Vagina (tissue), 2 donors: ENCODE measurements at regions not wholly inside any gene's neighbourhood (a gene's known extent, or its start where the extent isn't known, plus 50 kb on each side); places are given as distances from the start of the nearest gene placed in this dataset.

Experiments used
- DNase-seq, 2 donors: peaks; one replicate each; pipeline ENCODE4 v3.0.0-alpha.2; 2017; ENCODE audit errors: extremely low spot score in 2 of 2
- H3K27ac ChIP-seq: fragments of 200-600 bp; sonication (generic); one replicate; pipeline ENCODE4 v1.5.1; 2019
- H3K27me3 ChIP-seq: fragments of 200-600 bp; sonication (generic); one replicate; pipeline ENCODE4 v1.5.1; 2019
- H3K36me3 ChIP-seq, 2 donors: fragments of 200-600 bp; sonication (generic); one replicate each; pipeline ENCODE4 v1.5.1; 2017 to 2019
- H3K4me1 ChIP-seq: fragments of 200-600 bp; sonication (generic); one replicate; pipeline ENCODE4 v1.5.1; 2019
- H3K4me3 ChIP-seq, 2 donors: fragments of 200-600 bp; sonication (generic); 1 replicate in 1 of 2; 2 replicates in 1 of 2; pipeline ENCODE4 v1.5.1; 2016 to 2019
- H3K9me3 ChIP-seq: fragments of 200-600 bp; sonication (generic); one replicate; pipeline ENCODE4 v1.5.1; 2019
- POLR2A ChIP-seq, 2 donors: fragments of 450-650 bp; IDR thresholded peaks; one replicate each; pipeline ENCODE4 v1.6.1; 2017; ENCODE audit warnings: antibody characterized with exemption in 2 of 2, mild to moderate bottlenecking in 2 of 2, moderate library complexity in 2 of 2
- POLR2AphosphoS5 ChIP-seq, 2 donors: sonication (generic); formaldehyde crosslinking; IDR thresholded peaks; one replicate each; pipeline ENCODE4 v1.9.0; 2017; ENCODE audit warnings: antibody characterized with exemption in 2 of 2, mild to moderate bottlenecking in 2 of 2, low read depth in 1 of 2; ENCODE audit not compliant: insufficient read depth in 1 of 2
- intact Hi-C: fragments of 100-400 bp; cut with DNase I; formaldehyde crosslinking; loops from one replicate; pipeline ENCODE4 v1.15.1; 2023
- TF ChIP-seq, protein P1 (sequence below), 3 experiments: fragments of 450-650 bp in 2 of 3; fragments of 200-600 bp in 1 of 3; sonication (generic) in 1 of 3; IDR thresholded peaks; one replicate each; pipeline ENCODE4 v1.5.1; 2017 to 2019; ENCODE audit warnings: antibody characterized with exemption in 3 of 3, mild to moderate bottlenecking in 2 of 3, moderate library complexity in 2 of 3

DNA sequence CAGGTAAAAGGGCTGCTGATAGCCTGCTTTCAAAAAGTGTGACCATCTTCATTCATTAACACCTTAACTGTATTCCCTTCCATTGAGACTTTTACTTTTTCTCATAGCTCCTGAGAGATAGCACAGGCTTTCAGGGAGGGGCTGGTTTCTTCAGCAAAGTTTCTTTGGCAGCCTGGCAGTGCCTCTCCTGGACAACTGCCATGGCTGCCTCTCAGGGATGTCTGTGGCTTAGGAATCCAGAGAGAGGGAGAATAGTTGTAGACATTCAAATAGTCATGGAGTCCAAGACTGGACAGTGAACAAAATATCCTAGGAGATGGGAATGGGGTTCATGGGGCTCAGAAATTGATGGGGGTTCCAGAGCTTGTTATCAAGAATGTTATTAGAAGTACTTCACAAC, 81.1 kb downstream of the FAM47B start:
- Histone ChIP-seq H3K4me1 (no peaks in the 10 kb centered on the region), H3K9me3 (no peaks in the 10 kb centered on the region), H3K36me3 (no peaks in the 10 kb centered on the region), H3K27ac (no peak overlapping the region), H3K27me3 (no peaks in the 10 kb centered on the region), H3K4me3 (no peak overlapping the region)
- intact Hi-C loops, result no loop called here
- no peak for DNase-seq
- TF ChIP-seq POLR2AphosphoS5 (IDR thresholded peaks at IDR 0.05; ENCODE audit: insufficient read depth in 1 of 2, low read depth in 1 of 2), result no peak
- TF ChIP-seq, protein P1, sequence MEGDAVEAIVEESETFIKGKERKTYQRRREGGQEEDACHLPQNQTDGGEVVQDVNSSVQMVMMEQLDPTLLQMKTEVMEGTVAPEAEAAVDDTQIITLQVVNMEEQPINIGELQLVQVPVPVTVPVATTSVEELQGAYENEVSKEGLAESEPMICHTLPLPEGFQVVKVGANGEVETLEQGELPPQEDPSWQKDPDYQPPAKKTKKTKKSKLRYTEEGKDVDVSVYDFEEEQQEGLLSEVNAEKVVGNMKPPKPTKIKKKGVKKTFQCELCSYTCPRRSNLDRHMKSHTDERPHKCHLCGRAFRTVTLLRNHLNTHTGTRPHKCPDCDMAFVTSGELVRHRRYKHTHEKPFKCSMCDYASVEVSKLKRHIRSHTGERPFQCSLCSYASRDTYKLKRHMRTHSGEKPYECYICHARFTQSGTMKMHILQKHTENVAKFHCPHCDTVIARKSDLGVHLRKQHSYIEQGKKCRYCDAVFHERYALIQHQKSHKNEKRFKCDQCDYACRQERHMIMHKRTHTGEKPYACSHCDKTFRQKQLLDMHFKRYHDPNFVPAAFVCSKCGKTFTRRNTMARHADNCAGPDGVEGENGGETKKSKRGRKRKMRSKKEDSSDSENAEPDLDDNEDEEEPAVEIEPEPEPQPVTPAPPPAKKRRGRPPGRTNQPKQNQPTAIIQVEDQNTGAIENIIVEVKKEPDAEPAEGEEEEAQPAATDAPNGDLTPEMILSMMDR (IDR thresholded peaks at IDR 0.05), result no peak
- TF ChIP-seq POLR2A (IDR thresholded peaks at IDR 0.05), result no peak

DNA sequence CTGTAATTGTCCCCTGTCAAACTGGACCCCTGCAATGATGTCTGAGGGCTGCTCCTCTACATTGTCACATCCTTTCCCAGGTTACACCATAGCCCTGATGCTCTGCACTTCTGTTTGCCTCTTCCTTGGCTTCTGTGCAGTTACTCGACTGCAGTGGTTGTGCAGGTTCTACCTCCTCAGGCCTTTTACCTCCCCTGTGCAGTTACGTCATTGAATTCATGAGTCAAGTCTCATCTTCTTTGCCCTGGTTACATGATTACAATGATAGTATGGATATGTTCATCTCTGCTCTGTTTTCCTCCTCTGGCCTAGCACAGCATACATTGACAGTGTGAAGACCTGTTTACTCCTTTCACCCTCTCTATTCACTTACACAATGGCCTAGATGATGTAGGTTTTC, 83.2 kb downstream of the FAM47B start:
- DNase-seq, result no peak
- no peaks in the 10 kb centered on the region for H3K4me1 ChIP-seq
- H3K9me3 ChIP-seq, result no peaks in the 10 kb centered on the region
- TF ChIP-seq, protein P1 (IDR thresholded peaks at IDR 0.05), result no peak
- H3K27me3 ChIP-seq, result no peaks in the 10 kb centered on the region
- no peak overlapping the region for H3K4me3 ChIP-seq
- no peak overlapping the region for H3K27ac ChIP-seq
- no peaks in the 10 kb centered on the region for H3K36me3 ChIP-seq
- intact Hi-C loops, result no loop called here

DNA sequence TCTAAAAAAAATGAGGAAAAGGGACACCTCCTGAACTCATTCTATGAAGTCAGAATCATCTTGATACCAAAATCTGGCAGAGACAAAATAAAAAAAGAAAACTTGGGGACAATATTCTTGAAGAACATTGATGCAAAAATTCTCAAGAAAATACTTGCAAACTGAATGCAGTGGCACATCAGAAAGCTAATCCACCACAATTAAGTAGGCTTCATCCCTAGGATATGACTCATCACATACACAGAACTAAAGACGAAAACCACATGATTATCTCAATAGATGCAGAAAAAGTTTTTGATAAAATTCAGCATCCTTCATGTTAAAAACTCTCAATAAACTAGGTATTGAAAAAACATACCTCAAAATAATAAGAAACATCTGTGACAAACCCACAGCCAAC, 98.3 kb downstream of the FAM47B start:
- H3K27me3 ChIP-seq, result no peaks in the 10 kb centered on the region
- no peaks in the 10 kb centered on the region for H3K36me3 ChIP-seq
- intact Hi-C loops, result no loop called here
- no peaks in the 10 kb centered on the region for H3K9me3 ChIP-seq
- no peaks in the 10 kb centered on the region for H3K4me1 ChIP-seq
- DNase-seq, result no peak
- H3K27ac ChIP-seq, result no peak overlapping the region
- no peak for TF ChIP-seq POLR2AphosphoS5 (IDR thresholded peaks at IDR 0.05; ENCODE audit: insufficient read depth in 1 of 2, low read depth in 1 of 2)
- no peak for TF ChIP-seq POLR2A (IDR thresholded peaks at IDR 0.05)
- TF ChIP-seq, protein P1 (IDR thresholded peaks at IDR 0.05), result no peak
- no peak overlapping the region for H3K4me3 ChIP-seq

DNA sequence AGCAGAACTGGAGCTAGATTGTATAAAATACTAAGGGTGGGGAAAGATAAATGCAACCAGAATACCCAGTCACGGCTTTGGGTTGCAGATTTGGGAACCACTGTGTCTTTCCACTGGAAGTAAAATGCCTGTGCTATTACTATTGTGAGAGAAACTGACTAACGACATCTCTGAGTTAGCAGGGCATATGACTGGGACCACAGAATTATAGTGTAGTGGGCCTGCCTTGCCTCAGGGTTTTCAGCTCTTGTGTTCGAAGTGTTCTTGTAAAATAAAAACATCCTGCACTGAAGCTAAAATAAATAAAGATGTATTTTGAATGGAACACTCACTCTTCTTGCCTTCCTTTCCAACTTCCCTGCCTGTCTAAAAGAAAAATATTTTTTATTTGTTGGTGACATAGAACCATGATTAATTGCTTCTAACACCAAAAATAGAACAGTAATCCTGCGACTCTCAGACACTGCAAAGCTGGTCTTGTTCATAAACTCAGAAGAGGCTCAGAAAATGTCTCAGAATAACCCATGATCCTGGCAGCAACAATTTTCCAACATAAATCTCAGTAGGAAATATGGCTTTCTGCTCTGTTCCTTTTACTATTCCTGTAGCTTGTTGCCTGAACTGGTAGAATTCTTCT, 104.2 kb downstream of the FAM47B start:
- DNase-seq, result no peak
- peaks cover 5% of the 10 kb centered on the region for H3K4me1 ChIP-seq
- no peak overlapping the region for H3K4me3 ChIP-seq
- TF ChIP-seq POLR2A (IDR thresholded peaks at IDR 0.05) (no peak), POLR2AphosphoS5 (IDR thresholded peaks at IDR 0.05; ENCODE audit: insufficient read depth in 1 of 2, low read depth in 1 of 2) (no peak)
- TF ChIP-seq, protein P1 (IDR thresholded peaks at IDR 0.05), result no peak
- no peaks in the 10 kb centered on the region for H3K36me3 ChIP-seq
- intact Hi-C loops, result no loop called here
- H3K27ac ChIP-seq, result peak overlapping the region; percentile 5
- no peaks in the 10 kb centered on the region for H3K9me3 ChIP-seq
- no peaks in the 10 kb centered on the region for H3K27me3 ChIP-seq

DNA sequence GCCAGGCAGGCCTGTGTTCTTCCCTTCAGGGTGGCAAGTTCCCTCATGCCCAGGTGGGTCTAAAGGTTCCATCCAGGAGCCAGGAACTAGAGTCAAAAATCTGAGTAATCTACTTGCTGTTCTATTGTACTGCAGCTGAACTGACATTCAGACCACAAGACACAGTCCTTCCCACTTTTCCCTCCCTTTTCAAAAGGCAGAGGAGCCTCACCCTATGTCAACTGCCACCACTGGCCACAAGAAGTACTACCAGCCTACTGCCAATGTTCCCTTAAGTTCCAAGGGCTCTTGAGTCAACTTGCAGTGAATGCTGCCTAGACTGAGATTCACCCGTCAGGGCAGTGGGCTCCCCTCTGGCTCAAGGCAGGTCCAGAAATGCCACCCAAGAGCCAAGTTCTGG, 133.5 kb downstream of the FAM47B start:
- Histone ChIP-seq H3K36me3 (no peaks in the 10 kb centered on the region), H3K4me3 (no peak overlapping the region), H3K4me1 (no peaks in the 10 kb centered on the region), H3K27ac (no peak overlapping the region), H3K9me3 (no peaks in the 10 kb centered on the region), H3K27me3 (no peaks in the 10 kb centered on the region)
- intact Hi-C loops, result no loop called here
- TF ChIP-seq, protein P1 (IDR thresholded peaks at IDR 0.05), result no peak
- TF ChIP-seq POLR2AphosphoS5 (IDR thresholded peaks at IDR 0.05; ENCODE audit: insufficient read depth in 1 of 2, low read depth in 1 of 2) (no peak), POLR2A (IDR thresholded peaks at IDR 0.05) (no peak)
- DNase-seq, result no peak
